Lung (tissue), 11 donors: ENCODE measurements at regions not wholly inside any gene's neighbourhood (a gene's known extent, or its start where the extent isn't known, plus 50 kb on each side); places are given as distances from the start of the nearest gene placed in this dataset.
"Not testable (repeated sequence)": the region's sequence is repeated elsewhere in the genome, so short reads cannot be mapped to it uniquely, and the experiment has no call there.

Experiments used
- ATAC-seq: fragments of 200-7000 bp; cut with Tn5 transposase; one replicate; pipeline ENCODE4 v1.9.1; 2020; ENCODE audit warnings: moderate number of reproducible peaks; ENCODE audit not compliant: insufficient read depth, low FRiP score
- DNase-seq, 3 donors: peaks; one replicate each; pipeline ENCODE4 v3.0.0-alpha.2; 2013 to 2017
- H3K27ac ChIP-seq, 2 donors: one replicate each; pipeline ENCODE4 v1.5.1; 2013; ENCODE audit warnings: mild to moderate bottlenecking in 2 of 2, moderate library complexity in 2 of 2, control low read depth in 1 of 2, inconsistent platforms in 1 of 2, low read depth in 1 of 2, low read length in 1 of 2
- H3K27me3 ChIP-seq, 3 donors: one replicate each; pipeline ENCODE4 v1.5.1; 2013; ENCODE audit warnings: low read length in 2 of 3; ENCODE audit not compliant: control insufficient read depth in 3 of 3, insufficient read depth in 3 of 3
- H3K36me3 ChIP-seq, 4 donors: one replicate each; pipeline ENCODE4 v1.5.1; 2013; ENCODE audit warnings: low read length in 4 of 4, mild to moderate bottlenecking in 1 of 4, moderate library complexity in 1 of 4; ENCODE audit not compliant: control insufficient read depth in 4 of 4, insufficient read depth in 4 of 4
- H3K4me1 ChIP-seq, 5 donors: one replicate each; pipeline ENCODE4 v1.5.1; 2013; ENCODE audit warnings: low read length in 5 of 5, mild to moderate bottlenecking in 2 of 5, moderate library complexity in 1 of 5; ENCODE audit not compliant: control insufficient read depth in 5 of 5, insufficient read depth in 5 of 5
- H3K4me3 ChIP-seq: one replicate; pipeline ENCODE4 v1.5.1; 2013; ENCODE audit warnings: mild to moderate bottlenecking, control low read depth, moderate library complexity
- H3K9ac ChIP-seq, 2 donors: one replicate each; pipeline ENCODE4 v1.5.1; 2013; ENCODE audit warnings: low read length in 2 of 2, control low read depth in 1 of 2; ENCODE audit not compliant: insufficient read depth in 1 of 2
- H3K9me3 ChIP-seq, 4 donors: one replicate each; pipeline ENCODE4 v1.5.1; 2013; ENCODE audit warnings: low read length in 3 of 4, mild to moderate bottlenecking in 1 of 4, moderate library complexity in 1 of 4; ENCODE audit not compliant: control insufficient read depth in 4 of 4, insufficient read depth in 3 of 4
- WGBS, 2 donors: extraction: QIAGEN DNeasy Blood & Tissue Kit; methylation state at CpG; one replicate each; pipeline ENCODE4 v1.1.7; 2013; 5-methylcytosine and 5-hydroxymethylcytosine counted together
- TF ChIP-seq, protein P1 (sequence below): IDR thresholded peaks from 2 replicates; pipeline ENCODE4 v1.5.1; 2012; ENCODE audit warnings: mild to moderate bottlenecking; ENCODE audit errors: control extremely low read depth, extremely low read depth
- donor health status: control.
- donor health status: control.
- donor health status: Bipolar disorder and iron deficiency.
- donor health status: healthy.
- donor health status: DM: yes; HTN: yes; CAD: no.

DNA sequence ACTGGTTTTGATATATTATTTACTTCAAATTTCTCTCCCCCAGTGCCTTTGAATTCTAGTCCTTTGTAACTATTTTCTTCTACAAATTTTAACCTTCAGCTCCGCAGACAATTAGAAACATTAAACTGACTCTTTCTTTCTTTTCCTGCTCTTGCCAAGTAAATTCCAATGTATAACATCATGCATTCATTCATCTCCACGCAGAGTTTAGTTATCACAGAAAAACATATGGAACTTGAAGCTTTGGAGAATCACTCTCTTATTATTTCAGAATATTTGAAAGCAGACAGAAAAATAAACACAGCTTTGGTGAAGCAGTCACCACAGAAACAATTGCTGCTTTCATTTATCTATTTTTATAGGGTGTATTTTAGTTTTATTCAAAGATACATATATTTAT, 778.7 kb upstream of the CDH8 start:
- no peak for ATAC-seq
- Histone ChIP-seq H3K27me3 (no peaks in the 10 kb centered on the region), H3K27ac (no peak overlapping the region), H3K36me3 (no peaks in the 10 kb centered on the region), H3K9ac (no peak overlapping the region), H3K4me3 (no peak overlapping the region), H3K4me1 (no peaks in the 10 kb centered on the region), H3K9me3 (no peaks in the 10 kb centered on the region)
- no peak for DNase-seq
- TF ChIP-seq, protein P1, sequence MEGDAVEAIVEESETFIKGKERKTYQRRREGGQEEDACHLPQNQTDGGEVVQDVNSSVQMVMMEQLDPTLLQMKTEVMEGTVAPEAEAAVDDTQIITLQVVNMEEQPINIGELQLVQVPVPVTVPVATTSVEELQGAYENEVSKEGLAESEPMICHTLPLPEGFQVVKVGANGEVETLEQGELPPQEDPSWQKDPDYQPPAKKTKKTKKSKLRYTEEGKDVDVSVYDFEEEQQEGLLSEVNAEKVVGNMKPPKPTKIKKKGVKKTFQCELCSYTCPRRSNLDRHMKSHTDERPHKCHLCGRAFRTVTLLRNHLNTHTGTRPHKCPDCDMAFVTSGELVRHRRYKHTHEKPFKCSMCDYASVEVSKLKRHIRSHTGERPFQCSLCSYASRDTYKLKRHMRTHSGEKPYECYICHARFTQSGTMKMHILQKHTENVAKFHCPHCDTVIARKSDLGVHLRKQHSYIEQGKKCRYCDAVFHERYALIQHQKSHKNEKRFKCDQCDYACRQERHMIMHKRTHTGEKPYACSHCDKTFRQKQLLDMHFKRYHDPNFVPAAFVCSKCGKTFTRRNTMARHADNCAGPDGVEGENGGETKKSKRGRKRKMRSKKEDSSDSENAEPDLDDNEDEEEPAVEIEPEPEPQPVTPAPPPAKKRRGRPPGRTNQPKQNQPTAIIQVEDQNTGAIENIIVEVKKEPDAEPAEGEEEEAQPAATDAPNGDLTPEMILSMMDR: no peak
- 78% methylated on average over 2 of the region's 2 CpGs for WGBS, 2 donors

DNA sequence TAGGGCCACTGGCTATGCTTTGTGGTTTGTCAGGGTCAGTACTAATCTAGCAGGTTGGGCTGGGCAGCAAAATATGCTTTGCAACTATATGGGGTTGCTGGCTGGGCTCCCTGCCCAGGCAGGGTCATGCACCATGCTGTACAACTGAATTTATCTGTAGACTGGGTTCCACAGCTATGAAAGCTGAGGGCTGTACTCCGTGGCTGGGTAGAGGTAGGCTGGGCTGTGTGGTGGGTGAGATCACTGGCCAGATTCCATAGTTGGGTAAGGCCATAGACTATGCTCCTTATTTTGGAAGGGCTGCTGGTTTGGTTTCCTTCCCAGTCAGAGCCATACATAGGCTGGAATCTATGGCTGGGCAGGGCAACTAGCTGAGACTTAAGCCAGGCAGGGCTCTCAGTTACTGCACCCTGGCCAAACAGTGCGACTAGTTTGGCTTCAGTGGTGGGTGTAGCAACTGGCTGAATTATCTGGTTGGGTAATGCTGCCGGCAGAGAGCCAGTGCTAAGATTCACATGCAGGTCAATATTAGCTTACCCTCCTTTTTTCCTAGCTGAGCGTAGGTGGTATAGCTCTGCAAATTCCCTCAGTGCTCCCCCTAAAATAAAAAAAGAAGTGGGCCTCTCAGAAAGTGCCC, 769.1 kb upstream of the CDH8 start:
- Histone ChIP-seq H3K9me3 (no peaks in the 10 kb centered on the region), H3K27me3 (no peaks in the 10 kb centered on the region), H3K36me3 (no peaks in the 10 kb centered on the region), H3K4me3 (no peak overlapping the region), H3K27ac (no peak overlapping the region), H3K9ac (no peak overlapping the region), H3K4me1 (no peaks in the 10 kb centered on the region)
- no peak for DNase-seq
- ATAC-seq: no peak
- WGBS, 2 donors: 80 to 86% methylated on average over 4 of the region's 4 CpGs
- TF ChIP-seq, protein P1: no peak

DNA sequence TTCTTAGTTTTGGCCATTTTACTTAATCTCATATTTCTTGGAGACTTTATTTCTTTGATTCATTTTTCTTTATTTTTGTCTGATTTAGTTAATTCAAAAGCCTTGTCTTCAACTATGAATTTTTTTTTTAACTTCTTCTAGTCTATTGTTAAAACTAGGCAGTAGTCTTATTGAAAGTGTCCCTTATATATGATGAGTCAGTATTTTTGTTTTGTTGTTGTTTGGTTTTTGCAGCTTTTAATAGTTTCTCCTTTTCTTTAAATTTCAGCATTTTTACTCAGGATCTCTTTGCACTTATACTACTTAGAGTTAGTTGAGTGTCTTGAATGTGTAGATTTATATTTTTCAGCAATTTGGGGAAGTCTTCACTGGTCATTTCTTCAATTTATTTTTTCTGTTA, 758.5 kb upstream of the CDH8 start:
- DNase-seq (no peak), ATAC-seq (no peak)
- TF ChIP-seq, protein P1: no peak
- no peaks in the 10 kb centered on the region for H3K36me3 ChIP-seq
- H3K9ac ChIP-seq: no peak overlapping the region
- no peaks in the 10 kb centered on the region for H3K9me3 ChIP-seq
- no peak overlapping the region for H3K4me3 ChIP-seq
- H3K27me3 ChIP-seq: no peaks in the 10 kb centered on the region
- H3K4me1 ChIP-seq: no peaks in the 10 kb centered on the region
- H3K27ac ChIP-seq: no peak overlapping the region

DNA sequence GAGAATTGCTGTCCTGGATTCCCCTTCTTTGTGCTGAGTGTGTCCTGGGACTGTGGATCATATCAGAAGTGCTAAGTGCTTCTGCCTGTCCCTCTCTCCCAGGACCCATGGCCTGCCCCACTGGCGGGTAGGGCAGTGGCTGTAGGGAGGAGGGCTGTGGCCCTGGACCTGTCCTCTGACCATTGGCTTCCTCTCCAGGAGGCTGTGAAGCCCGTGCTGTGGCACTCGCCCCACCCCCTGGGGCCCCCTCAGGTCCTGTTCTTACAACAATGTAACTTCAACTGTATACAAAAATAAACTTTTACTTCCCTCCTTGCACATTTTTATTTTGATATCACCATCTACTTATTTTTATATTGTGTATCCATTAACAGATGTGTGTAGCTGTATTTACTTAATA, 743.8 kb upstream of the CDH8 start:
- 70 to 83% methylated on average over 3 of the region's 3 CpGs for WGBS, 2 donors
- not testable (repeated sequence) for H3K27ac ChIP-seq, H3K4me3 ChIP-seq, H3K27me3 ChIP-seq, H3K9me3 ChIP-seq, DNase-seq, H3K36me3 ChIP-seq, H3K4me1 ChIP-seq, ATAC-seq, H3K9ac ChIP-seq
